HCT116 (cell line): ENCODE measurements at regions not wholly inside any gene's neighbourhood (a gene's known extent, or its start where the extent isn't known, plus 50 kb on each side); places are given as distances from the start of the nearest gene placed in this dataset.

Source experiments
- ATAC-seq: fragments of 200-7000 bp; cut with Tn5 transposase; 2 replicates; pipeline ENCODE4 v1.9.1; 2020; ENCODE audit warnings: mild to moderate bottlenecking, moderate library complexity
- BruUV-seq: library from RNA; stranded (reverse); fragments of 400-500 nt; replicated peaks from 2 replicates; lab custom pipeline; 2021; lab: Mats Ljungman, UMichigan
- CTCF ChIA-PET: fragments of 300-600 bp; sonication (Branson Sonifier 250); formaldehyde crosslinking; loops from one replicate; lab custom pipeline; 2021; ENCODE audit warnings: antibody characterized with exemption; lab: Charles Lee
- POLR2A ChIA-PET: fragments of 300-600, 350-600 bp; sonication (Branson Sonifier 250); formaldehyde crosslinking; loops from one replicate; lab custom pipeline; 2021; ENCODE audit warnings: antibody characterized with exemption; lab: Charles Lee
- RAD21 ChIA-PET, 2 experiments: fragments of 300-600 bp; sonication (Branson Sonifier 250); formaldehyde crosslinking; loops; one replicate each; lab custom pipeline; 2023; ENCODE audit warnings: low total read pairs in 2 of 2; ENCODE audit not compliant: uncharacterized antibody in 2 of 2, unreplicated experiment in 2 of 2, low non-redundant PET in 1 of 2; lab: Charles Lee
- DNase-seq: peaks from one replicate; pipeline ENCODE4 v3.0.0-alpha.2; 2010; ENCODE audit warnings: low read depth, low spot score
- H2AFZ ChIP-seq: fragments of 200-600 bp; shearing (Covaris generic), sonication (generic); 2 replicates; pipeline ENCODE4 v1.6.1; 2017; ENCODE audit warnings: low read depth, mixed run types, mixed read lengths, antibody characterized with exemption, low read length; ENCODE audit not compliant: poor library complexity, severe bottlenecking
- H3K27ac ChIP-seq: 2 replicates; pipeline ENCODE4 v1.5.1; 2012; ENCODE audit warnings: low read depth, low read length
- H3K27me3 ChIP-seq: fragments of 200-600 bp; sonication (generic); 2 replicates; pipeline ENCODE4 v1.6.1; 2016; ENCODE audit warnings: mixed run types, low read length, mixed read lengths; ENCODE audit not compliant: insufficient read depth
- H3K36me3 ChIP-seq, 2 experiments: fragments of 200-500 bp in 1 of 2; fragments of 200-600 bp in 1 of 2; sonication (Bioruptor generic) in 1 of 2; sonication (generic) in 1 of 2; 2 replicates each; pipeline versions ENCODE4 v1.5.1 to v1.6.1; 2014 to 2016; ENCODE audit warnings: low read length in 2 of 2, inconsistent platforms in 1 of 2, mixed read lengths in 1 of 2, mixed run types in 1 of 2; ENCODE audit not compliant: insufficient read depth in 2 of 2, control insufficient read depth in 1 of 2
- H3K4me1 ChIP-seq, 2 experiments: fragments of 200-600 bp in 1 of 2; sonication (generic) in 1 of 2; 2 replicates each; pipeline versions ENCODE4 v1.5.1 to v1.6.1; 2012 to 2017; ENCODE audit warnings: low read length in 2 of 2, inconsistent platforms in 1 of 2, mild to moderate bottlenecking in 1 of 2, mixed read lengths in 1 of 2, mixed run types in 1 of 2, moderate library complexity in 1 of 2; ENCODE audit not compliant: insufficient read depth in 2 of 2, control insufficient read depth in 1 of 2
- H3K4me2 ChIP-seq: fragments of 200-600 bp; sonication (generic); 2 replicates; pipeline ENCODE4 v1.6.1; 2017; ENCODE audit warnings: mixed run types, low read length, mixed read lengths
- H3K4me3 ChIP-seq, 2 experiments: fragments of 200-600 bp in 1 of 2; sonication (generic) in 1 of 2; replicated peaks in 1 of 2; 2 replicates each; pipeline ENCODE4 v1.5.1; 2011 to 2016; ENCODE audit warnings: low read length in 2 of 2, control low read depth in 1 of 2, low read depth in 1 of 2, mild to moderate bottlenecking in 1 of 2, mixed read lengths in 1 of 2, mixed run types in 1 of 2
- H3K79me2 ChIP-seq: fragments of 200-600 bp; sonication (generic); 2 replicates; pipeline ENCODE4 v1.6.1; 2017; ENCODE audit warnings: mild to moderate bottlenecking, mixed run types, low read length, moderate library complexity, mixed read lengths; ENCODE audit not compliant: insufficient read depth
- H3K9ac ChIP-seq: fragments of 200-600 bp; sonication (generic); 2 replicates; pipeline ENCODE4 v1.6.1; 2016; ENCODE audit warnings: low read length, mixed read lengths
- H3K9me2 ChIP-seq: fragments of 200-600 bp; sonication (generic), shearing (Covaris generic); 2 replicates; pipeline ENCODE4 v1.6.1; 2017; ENCODE audit warnings: mixed run types, mild to moderate bottlenecking, moderate library complexity; ENCODE audit not compliant: insufficient read depth
- H3K9me3 ChIP-seq, 2 experiments: fragments of 200-500 bp in 1 of 2; fragments of 200-600 bp in 1 of 2; sonication (Bioruptor generic) in 1 of 2; sonication (generic) in 1 of 2; 2 replicates each; pipeline ENCODE4 v1.6.1; 2014 to 2017; ENCODE audit warnings: low read length in 2 of 2, mixed read lengths in 2 of 2, inconsistent platforms in 1 of 2, low read depth in 1 of 2, mild to moderate bottlenecking in 1 of 2, mixed run types in 1 of 2, moderate library complexity in 1 of 2; ENCODE audit not compliant: control insufficient read depth in 1 of 2, insufficient read depth in 1 of 2
- H4K20me1 ChIP-seq: fragments of 200-600 bp; sonication (generic), shearing (Covaris generic); 2 replicates; pipeline ENCODE4 v1.6.1; 2017; ENCODE audit warnings: mixed run types, mild to moderate bottlenecking, moderate library complexity; ENCODE audit not compliant: insufficient read depth
- CBX3 ChIP-seq: IDR thresholded peaks from 2 replicates; pipeline ENCODE4 v1.6.1; 2012; ENCODE audit warnings: low read depth
- CEBPB ChIP-seq: IDR thresholded peaks from 2 replicates; pipeline ENCODE4 v1.6.1; 2012; ENCODE audit warnings: low read depth
- ELF1 ChIP-seq: IDR thresholded peaks from 2 replicates; pipeline ENCODE4 v1.6.1; 2012; ENCODE audit warnings: low read depth, borderline replicate concordance
- EZH2 ChIP-seq: fragments of 200-600 bp; sonication (generic); IDR thresholded peaks from 2 replicates; pipeline ENCODE4 v1.6.1; 2017; ENCODE audit warnings: antibody characterized with exemption, mixed run types
- EZH2phosphoT487 ChIP-seq: fragments of 200-600 bp; IDR thresholded peaks from 2 replicates; pipeline ENCODE4 v1.6.1; 2018; ENCODE audit warnings: antibody characterized with exemption, borderline replicate concordance
- POLR2AphosphoS5 ChIP-seq: IDR thresholded peaks from 2 replicates; pipeline ENCODE4 v1.6.1; 2011; ENCODE audit warnings: mild to moderate bottlenecking, low read depth, low read length, moderate library complexity
- SIN3A ChIP-seq: IDR thresholded peaks from 2 replicates; pipeline ENCODE4 v1.6.1; 2012; ENCODE audit warnings: low read depth
- SRF ChIP-seq: IDR thresholded peaks from 2 replicates; pipeline ENCODE4 v1.6.1; 2012; ENCODE audit warnings: low read depth
- TCF7L2 ChIP-seq: IDR thresholded peaks from 2 replicates; pipeline ENCODE4 v1.7.0; 2011; ENCODE audit warnings: borderline replicate concordance, inconsistent platforms; ENCODE audit not compliant: insufficient read depth, insufficient read length; ENCODE audit errors: extremely low read depth
- ZNF274 ChIP-seq: fragments of 200-500 bp; sonication (Bioruptor generic); IDR thresholded peaks from 2 replicates; pipeline ENCODE4 v1.6.1; 2014; ENCODE audit warnings: mild to moderate bottlenecking, low read depth, low read length, inconsistent platforms
- intact Hi-C: fragments of 100-400 bp; cut with micrococcal nuclease; formaldehyde crosslinking; loops from 2 replicates; pipeline ENCODE4 v1.10.0; 2022
- TF ChIP-seq, protein P1 (sequence below): IDR thresholded peaks from 2 replicates; pipeline ENCODE4 v1.6.1; 2012; ENCODE audit warnings: low read depth
- TF ChIP-seq, protein P2 (sequence below): IDR thresholded peaks from 2 replicates; pipeline ENCODE4 v1.6.1; 2011; ENCODE audit warnings: mild to moderate bottlenecking, low read length, moderate library complexity; ENCODE audit not compliant: insufficient replicate concordance; ENCODE audit errors: extremely low read depth
- TF ChIP-seq, protein P3 (sequence below): IDR thresholded peaks from 2 replicates; pipeline ENCODE4 v1.6.1; 2012
- TF ChIP-seq, protein P4 (sequence below), 3 experiments: fragments of 200-600 bp in 1 of 3; sonication (generic) in 1 of 3; IDR thresholded peaks in 2 of 3; conservative IDR thresholded peaks in 1 of 3; 2 replicates each; pipeline ENCODE4 v1.5.1; 2012 to 2017; ENCODE audit warnings: low read depth in 2 of 3, low read length in 2 of 3, antibody characterized with exemption in 1 of 3, borderline replicate concordance in 1 of 3, control low read depth in 1 of 3, mild to moderate bottlenecking in 1 of 3, mixed read lengths in 1 of 3, mixed run types in 1 of 3, moderate library complexity in 1 of 3; ENCODE audit not compliant: insufficient read depth in 1 of 3
- TF ChIP-seq, protein P5 (sequence below): IDR thresholded peaks from 2 replicates; pipeline ENCODE4 v1.6.1; 2012

DNA sequence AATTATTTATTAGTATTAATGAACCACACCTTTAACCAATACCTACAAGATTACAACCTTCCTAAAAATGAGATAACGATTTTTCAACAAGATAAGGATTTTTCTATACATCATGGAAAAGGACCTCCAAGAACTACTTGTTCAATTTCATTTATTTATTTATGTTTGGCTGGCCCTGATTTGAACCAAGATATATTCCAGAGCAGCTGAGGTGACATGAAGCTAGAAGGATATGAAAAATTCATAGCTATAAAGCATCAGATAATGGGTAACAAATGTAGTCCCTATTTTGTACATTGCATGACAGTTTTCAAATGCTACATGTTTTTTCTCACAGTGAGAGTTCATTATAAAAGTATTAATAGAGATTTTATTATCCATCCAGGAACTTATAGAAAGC is 798.5 kb upstream of the ARRDC3 start:
- Histone ChIP-seq H3K9me3 (no peaks in the 10 kb centered on the region), H3K9ac (no peak overlapping the region), H4K20me1 (no peaks in the 10 kb centered on the region), H2AFZ (no peak overlapping the region), H3K9me2 (no peaks in the 10 kb centered on the region), H3K4me1 (no peaks in the 10 kb centered on the region), H3K27me3 (no peaks in the 10 kb centered on the region), H3K4me3 (no peak overlapping the region), H3K4me2 (no peak overlapping the region), H3K27ac (no peak overlapping the region), H3K36me3 (no peaks in the 10 kb centered on the region), H3K79me2 (no peaks in the 10 kb centered on the region)
- ATAC-seq = no peak
- BruUV-seq = no TSS peak
- ChIA-PET POLR2A (no interaction called here), CTCF (no interaction called here), RAD21 (no interaction called here)
- intact Hi-C loops = no loop called here
- no peak for DNase-seq
- no peak for TF ChIP-seq CEBPB
- TF ChIP-seq ELF1 = no peak
- TF ChIP-seq TCF7L2 = no peak
- TF ChIP-seq, protein P1, sequence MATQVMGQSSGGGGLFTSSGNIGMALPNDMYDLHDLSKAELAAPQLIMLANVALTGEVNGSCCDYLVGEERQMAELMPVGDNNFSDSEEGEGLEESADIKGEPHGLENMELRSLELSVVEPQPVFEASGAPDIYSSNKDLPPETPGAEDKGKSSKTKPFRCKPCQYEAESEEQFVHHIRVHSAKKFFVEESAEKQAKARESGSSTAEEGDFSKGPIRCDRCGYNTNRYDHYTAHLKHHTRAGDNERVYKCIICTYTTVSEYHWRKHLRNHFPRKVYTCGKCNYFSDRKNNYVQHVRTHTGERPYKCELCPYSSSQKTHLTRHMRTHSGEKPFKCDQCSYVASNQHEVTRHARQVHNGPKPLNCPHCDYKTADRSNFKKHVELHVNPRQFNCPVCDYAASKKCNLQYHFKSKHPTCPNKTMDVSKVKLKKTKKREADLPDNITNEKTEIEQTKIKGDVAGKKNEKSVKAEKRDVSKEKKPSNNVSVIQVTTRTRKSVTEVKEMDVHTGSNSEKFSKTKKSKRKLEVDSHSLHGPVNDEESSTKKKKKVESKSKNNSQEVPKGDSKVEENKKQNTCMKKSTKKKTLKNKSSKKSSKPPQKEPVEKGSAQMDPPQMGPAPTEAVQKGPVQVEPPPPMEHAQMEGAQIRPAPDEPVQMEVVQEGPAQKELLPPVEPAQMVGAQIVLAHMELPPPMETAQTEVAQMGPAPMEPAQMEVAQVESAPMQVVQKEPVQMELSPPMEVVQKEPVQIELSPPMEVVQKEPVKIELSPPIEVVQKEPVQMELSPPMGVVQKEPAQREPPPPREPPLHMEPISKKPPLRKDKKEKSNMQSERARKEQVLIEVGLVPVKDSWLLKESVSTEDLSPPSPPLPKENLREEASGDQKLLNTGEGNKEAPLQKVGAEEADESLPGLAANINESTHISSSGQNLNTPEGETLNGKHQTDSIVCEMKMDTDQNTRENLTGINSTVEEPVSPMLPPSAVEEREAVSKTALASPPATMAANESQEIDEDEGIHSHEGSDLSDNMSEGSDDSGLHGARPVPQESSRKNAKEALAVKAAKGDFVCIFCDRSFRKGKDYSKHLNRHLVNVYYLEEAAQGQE = no peak
- TF ChIP-seq EZH2 = no peak
- TF ChIP-seq, protein P2, sequence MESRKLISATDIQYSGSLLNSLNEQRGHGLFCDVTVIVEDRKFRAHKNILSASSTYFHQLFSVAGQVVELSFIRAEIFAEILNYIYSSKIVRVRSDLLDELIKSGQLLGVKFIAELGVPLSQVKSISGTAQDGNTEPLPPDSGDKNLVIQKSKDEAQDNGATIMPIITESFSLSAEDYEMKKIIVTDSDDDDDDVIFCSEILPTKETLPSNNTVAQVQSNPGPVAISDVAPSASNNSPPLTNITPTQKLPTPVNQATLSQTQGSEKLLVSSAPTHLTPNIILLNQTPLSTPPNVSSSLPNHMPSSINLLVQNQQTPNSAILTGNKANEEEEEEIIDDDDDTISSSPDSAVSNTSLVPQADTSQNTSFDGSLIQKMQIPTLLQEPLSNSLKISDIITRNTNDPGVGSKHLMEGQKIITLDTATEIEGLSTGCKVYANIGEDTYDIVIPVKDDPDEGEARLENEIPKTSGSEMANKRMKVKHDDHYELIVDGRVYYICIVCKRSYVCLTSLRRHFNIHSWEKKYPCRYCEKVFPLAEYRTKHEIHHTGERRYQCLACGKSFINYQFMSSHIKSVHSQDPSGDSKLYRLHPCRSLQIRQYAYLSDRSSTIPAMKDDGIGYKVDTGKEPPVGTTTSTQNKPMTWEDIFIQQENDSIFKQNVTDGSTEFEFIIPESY = no peak
- no peak for TF ChIP-seq EZH2phosphoT487
- no peak for TF ChIP-seq POLR2AphosphoS5
- TF ChIP-seq, protein P3, sequence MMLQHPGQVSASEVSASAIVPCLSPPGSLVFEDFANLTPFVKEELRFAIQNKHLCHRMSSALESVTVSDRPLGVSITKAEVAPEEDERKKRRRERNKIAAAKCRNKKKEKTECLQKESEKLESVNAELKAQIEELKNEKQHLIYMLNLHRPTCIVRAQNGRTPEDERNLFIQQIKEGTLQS = no peak
- no peak for TF ChIP-seq SRF
- no peak for TF ChIP-seq SIN3A
- TF ChIP-seq, protein P4, sequence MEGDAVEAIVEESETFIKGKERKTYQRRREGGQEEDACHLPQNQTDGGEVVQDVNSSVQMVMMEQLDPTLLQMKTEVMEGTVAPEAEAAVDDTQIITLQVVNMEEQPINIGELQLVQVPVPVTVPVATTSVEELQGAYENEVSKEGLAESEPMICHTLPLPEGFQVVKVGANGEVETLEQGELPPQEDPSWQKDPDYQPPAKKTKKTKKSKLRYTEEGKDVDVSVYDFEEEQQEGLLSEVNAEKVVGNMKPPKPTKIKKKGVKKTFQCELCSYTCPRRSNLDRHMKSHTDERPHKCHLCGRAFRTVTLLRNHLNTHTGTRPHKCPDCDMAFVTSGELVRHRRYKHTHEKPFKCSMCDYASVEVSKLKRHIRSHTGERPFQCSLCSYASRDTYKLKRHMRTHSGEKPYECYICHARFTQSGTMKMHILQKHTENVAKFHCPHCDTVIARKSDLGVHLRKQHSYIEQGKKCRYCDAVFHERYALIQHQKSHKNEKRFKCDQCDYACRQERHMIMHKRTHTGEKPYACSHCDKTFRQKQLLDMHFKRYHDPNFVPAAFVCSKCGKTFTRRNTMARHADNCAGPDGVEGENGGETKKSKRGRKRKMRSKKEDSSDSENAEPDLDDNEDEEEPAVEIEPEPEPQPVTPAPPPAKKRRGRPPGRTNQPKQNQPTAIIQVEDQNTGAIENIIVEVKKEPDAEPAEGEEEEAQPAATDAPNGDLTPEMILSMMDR (IDR thresholded peaks at IDR 0.05 in 2 of 3, conservative IDR thresholded peaks at IDR 0.05 in 1 of 3; ENCODE audit: borderline replicate concordance in 1 of 3, insufficient read depth in 1 of 3, low read depth in 2 of 3, low read length in 2 of 3) = no peak
- TF ChIP-seq ZNF274 = no peak
- TF ChIP-seq CBX3 = no peak
- TF ChIP-seq, protein P5, sequence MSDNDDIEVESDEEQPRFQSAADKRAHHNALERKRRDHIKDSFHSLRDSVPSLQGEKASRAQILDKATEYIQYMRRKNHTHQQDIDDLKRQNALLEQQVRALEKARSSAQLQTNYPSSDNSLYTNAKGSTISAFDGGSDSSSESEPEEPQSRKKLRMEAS = no peak
